ENCODE measurements at regions not wholly inside any gene's neighbourhood (a gene's known extent, or its start where the extent isn't known, plus 50 kb on each side); places are given as distances from the start of the nearest gene placed in this dataset.
"Not testable (repeated sequence)": the region's sequence is repeated elsewhere in the genome, so short reads cannot be mapped to it uniquely, and the experiment has no call there.

GRCh38 chr10:124245806-124246440 is 152.5 kb upstream of the CHST15 start:
- Mint-ChIP-seq H3K27ac (no peak overlapping the region), H3K4me3 (no peak overlapping the region), H3K27me3 (peaks cover 2% of the 10 kb centered on the region), H3K9me3 (peaks cover 0 to 6% (median 3%) of the 10 kb centered on the region in 3 donors), H3K4me1 (peaks cover 7 to 25% (median 10%) of the 10 kb centered on the region in 3 donors), H3K36me3 (no peaks in the 10 kb centered on the region)

- Mint-ChIP-seq H3K36me3 (no peaks in the 10 kb centered on the region), H3K9me3 (peaks cover 0 to 6% (median 3%) of the 10 kb centered on the region in 3 donors), H3K27ac (no peak overlapping the region), H3K27me3 (peaks cover 2% of the 10 kb centered on the region), H3K4me3 (no peak overlapping the region), H3K4me1 (peaks cover 2 to 18% (median 5%) of the 10 kb centered on the region in 3 donors)
Observed at GRCh38 chr10:124245191-124245590, 151.8 kb upstream of the CHST15 start.

GRCh38 chr10:124244256-124244877 is 151.0 kb upstream of the CHST15 start:
- Mint-ChIP-seq H3K4me1 (peaks cover 2 to 14% (median 5%) of the 10 kb centered on the region in 3 donors), H3K9me3 (peaks cover 0 to 6% (median 3%) of the 10 kb centered on the region in 3 donors), H3K27me3 (no peaks in the 10 kb centered on the region), H3K36me3 (no peaks in the 10 kb centered on the region), H3K27ac (no peak overlapping the region), H3K4me3 (peak overlapping the region in 1 of 4 donors; percentile 17)

DNA sequence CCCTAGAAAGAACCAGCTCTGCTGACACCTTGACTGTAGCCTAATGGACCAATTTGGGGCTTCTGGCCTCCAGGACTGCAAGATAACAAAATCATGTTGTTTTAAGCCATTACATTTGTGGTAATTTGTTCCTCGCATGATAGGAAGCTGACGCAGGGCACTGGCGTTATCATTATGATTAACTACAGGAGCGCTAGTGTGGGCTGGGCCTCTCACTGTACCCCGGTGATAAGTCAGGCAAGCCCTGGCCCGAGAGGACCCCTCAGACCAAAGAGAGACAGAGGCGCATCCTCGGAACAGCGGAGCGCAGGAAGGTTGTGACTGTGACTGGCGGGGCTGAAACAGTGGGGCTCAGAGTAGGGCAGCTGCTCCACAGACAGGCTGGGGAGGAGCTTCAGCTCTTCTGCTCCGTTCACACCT is 150.3 kb upstream of the CHST15 start:
- no peaks in the 10 kb centered on the region for H3K36me3 Mint-ChIP-seq
- no peak overlapping the region for H3K27ac Mint-ChIP-seq
- peaks cover 2 to 14% (median 3%) of the 10 kb centered on the region in 3 donors for H3K4me1 Mint-ChIP-seq
- no peaks in the 10 kb centered on the region for H3K27me3 Mint-ChIP-seq
- H3K9me3 Mint-ChIP-seq: peaks cover 0 to 6% (median 3%) of the 10 kb centered on the region in 3 donors
- H3K4me3 Mint-ChIP-seq: no peak overlapping the region

DNA sequence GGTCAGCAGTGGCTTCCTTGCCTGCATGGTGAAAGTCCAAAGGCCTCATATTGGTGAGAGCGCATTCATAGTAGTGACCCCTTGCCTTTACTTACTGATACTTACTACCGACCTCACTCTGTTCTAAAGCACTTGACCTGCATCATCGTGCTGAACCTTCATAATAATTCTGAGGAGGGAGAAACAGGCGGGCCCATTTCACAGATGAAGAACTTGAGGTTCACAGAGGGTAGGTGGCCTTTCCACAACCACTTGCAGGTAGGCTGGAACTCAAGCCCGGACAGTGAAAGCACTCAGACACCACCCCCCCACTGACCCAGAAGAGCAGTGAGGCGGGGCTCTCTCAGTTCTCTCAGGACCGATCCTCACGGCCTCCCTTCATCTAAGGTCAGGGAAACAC is 149.4 kb upstream of the CHST15 start:
- H3K9me3 Mint-ChIP-seq: peaks cover 0 to 6% (median 3%) of the 10 kb centered on the region in 3 donors
- H3K36me3 Mint-ChIP-seq: no peaks in the 10 kb centered on the region
- no peak overlapping the region for H3K4me3 Mint-ChIP-seq
- H3K27me3 Mint-ChIP-seq: no peaks in the 10 kb centered on the region
- H3K27ac Mint-ChIP-seq: no peak overlapping the region
- H3K4me1 Mint-ChIP-seq: peaks cover 2 to 17% (median 2%) of the 10 kb centered on the region in 3 donors

DNA sequence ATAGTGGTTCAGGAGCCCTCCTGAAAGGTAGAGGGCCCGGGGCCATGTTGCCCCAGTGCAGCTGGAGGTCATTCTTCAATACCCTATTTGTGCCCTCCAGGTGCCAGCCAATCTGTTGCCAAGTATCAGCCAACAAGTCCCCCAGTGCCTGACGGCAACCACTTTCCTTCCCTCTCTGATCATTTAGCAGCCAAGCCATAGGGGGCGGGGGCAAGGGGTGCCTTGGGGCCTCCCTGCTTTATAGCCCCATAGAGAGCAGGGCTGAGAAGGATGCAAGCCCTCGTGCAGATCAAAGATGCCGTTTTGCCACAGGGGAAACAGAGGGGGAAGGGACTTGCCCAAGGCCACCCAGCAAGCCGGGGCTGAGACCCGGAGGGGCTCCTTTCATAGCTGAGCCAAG is 149.0 kb upstream of the CHST15 start:
- H3K9me3 Mint-ChIP-seq: peaks cover 0 to 6% (median 3%) of the 10 kb centered on the region in 3 donors
- no peaks in the 10 kb centered on the region for H3K36me3 Mint-ChIP-seq
- H3K27ac Mint-ChIP-seq: peak overlapping the region in 1 of 3 donors; percentile 91
- peaks cover 3 to 15% (median 6%) of the 10 kb centered on the region in 3 donors for H3K4me1 Mint-ChIP-seq
- peak overlapping the region in 1 of 4 donors; percentile 49 for H3K4me3 Mint-ChIP-seq
- H3K27me3 Mint-ChIP-seq: no peaks in the 10 kb centered on the region

DNA sequence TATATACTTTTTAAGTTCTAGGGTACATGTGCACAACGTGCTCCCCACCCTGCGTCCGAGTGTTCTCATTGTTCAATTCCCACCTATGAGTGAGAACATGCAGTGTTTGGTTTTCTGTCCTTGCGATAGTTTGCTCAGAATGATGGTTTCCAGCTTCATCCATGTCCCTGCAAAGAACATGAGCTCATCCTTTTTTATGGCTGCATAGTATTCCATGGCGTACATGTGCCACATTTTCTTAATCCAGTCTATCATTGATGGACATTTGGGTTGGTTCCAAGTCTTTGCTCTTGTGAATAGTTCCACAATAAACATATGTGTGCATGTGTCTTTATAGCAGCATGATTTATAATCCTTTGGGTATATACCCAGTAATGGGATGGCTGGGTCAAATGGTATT is 148.1 kb upstream of the CHST15 start:
- H3K36me3 Mint-ChIP-seq, H3K4me3 Mint-ChIP-seq, H3K4me1 Mint-ChIP-seq, H3K9me3 Mint-ChIP-seq, H3K27me3 Mint-ChIP-seq: not testable (repeated sequence)
- peak overlapping the region in 1 of 3 donors; percentile 39 for H3K27ac Mint-ChIP-seq

DNA sequence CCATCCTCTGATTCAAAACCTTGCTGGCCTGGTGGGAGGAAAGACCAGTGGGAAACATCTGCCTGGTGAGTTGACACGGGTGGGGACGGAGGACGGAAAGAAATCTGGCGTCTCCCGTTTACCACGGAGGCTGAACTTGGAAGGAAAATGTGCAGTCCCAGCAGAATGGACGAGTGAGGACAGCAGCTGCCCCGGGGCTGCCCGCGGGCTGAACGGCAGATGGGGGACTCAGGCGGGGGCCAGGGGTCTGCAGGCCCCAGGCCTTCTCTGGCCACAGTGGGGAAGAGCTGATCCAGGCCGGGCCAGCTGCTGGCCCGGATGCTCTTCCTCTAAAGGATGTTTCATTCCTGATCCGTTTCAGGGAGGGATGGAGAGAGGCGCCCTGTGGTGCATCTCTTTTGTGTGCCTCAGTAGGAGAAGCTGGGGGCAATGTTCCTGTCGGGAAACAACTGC is 147.5 kb upstream of the CHST15 start:
- no peak overlapping the region for H3K4me3 Mint-ChIP-seq
- no peaks in the 10 kb centered on the region for H3K36me3 Mint-ChIP-seq
- peaks cover 2% of the 10 kb centered on the region for H3K27me3 Mint-ChIP-seq
- H3K27ac Mint-ChIP-seq: no peak overlapping the region
- H3K9me3 Mint-ChIP-seq: peaks cover 0 to 4% (median 3%) of the 10 kb centered on the region in 3 donors
- H3K4me1 Mint-ChIP-seq: peaks cover 3 to 10% (median 10%) of the 10 kb centered on the region in 3 donors

GRCh38 chr10:124239696-124240095 is 146.3 kb upstream of the CHST15 start:
- H3K27ac Mint-ChIP-seq: peak overlapping the region in 1 of 3 donors; percentile 20
- H3K9me3 Mint-ChIP-seq: peaks cover 0 to 4% (median 3%) of the 10 kb centered on the region in 3 donors
- H3K4me3 Mint-ChIP-seq: peak overlapping the region in 1 of 4 donors; percentile 81
- H3K36me3 Mint-ChIP-seq: no peaks in the 10 kb centered on the region
- H3K4me1 Mint-ChIP-seq: peaks cover 3 to 10% (median 4%) of the 10 kb centered on the region in 3 donors
- H3K27me3 Mint-ChIP-seq: peaks cover 2% of the 10 kb centered on the region

DNA sequence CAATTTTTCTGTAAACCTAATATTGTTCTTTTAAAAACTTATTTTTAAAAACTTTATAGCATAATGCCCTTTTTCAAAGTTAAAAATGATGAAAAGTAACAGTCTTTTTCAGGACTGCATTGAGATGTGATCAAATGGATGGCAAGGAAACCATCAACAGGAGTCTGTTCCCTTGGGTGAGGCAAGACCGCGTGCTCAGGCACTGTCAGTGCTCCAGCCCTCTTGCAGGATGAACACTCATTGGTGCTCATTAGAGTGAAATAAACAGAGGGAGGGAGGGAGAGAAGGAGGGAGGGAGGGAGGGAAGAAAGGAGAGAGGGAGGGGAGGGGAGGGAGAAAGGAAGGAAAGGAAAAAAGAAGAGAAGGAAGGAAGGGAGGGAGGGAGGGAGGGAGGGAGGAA is 145.7 kb upstream of the CHST15 start:
- no peak overlapping the region for H3K4me3 Mint-ChIP-seq
- H3K4me1 Mint-ChIP-seq: peaks cover 3 to 10% (median 3%) of the 10 kb centered on the region in 3 donors
- H3K36me3 Mint-ChIP-seq: no peaks in the 10 kb centered on the region
- no peak overlapping the region for H3K27ac Mint-ChIP-seq
- peaks cover 0 to 4% (median 3%) of the 10 kb centered on the region in 3 donors for H3K9me3 Mint-ChIP-seq
- H3K27me3 Mint-ChIP-seq: peaks cover 2% of the 10 kb centered on the region

GRCh38 chr10:124238367-124238766 is 145.0 kb upstream of the CHST15 start:
- Mint-ChIP-seq H3K4me3 (no peak overlapping the region), H3K27me3 (peaks cover 2% of the 10 kb centered on the region), H3K27ac (no peak overlapping the region), H3K9me3 (peaks cover 0 to 4% (median 3%) of the 10 kb centered on the region in 3 donors), H3K4me1 (peaks cover 3 to 10% (median 3%) of the 10 kb centered on the region in 3 donors), H3K36me3 (no peaks in the 10 kb centered on the region)

- H3K4me1 Mint-ChIP-seq: peaks cover 3 to 10% (median 3%) of the 10 kb centered on the region in 3 donors
- peaks cover 2% of the 10 kb centered on the region for H3K27me3 Mint-ChIP-seq
- no peaks in the 10 kb centered on the region for H3K36me3 Mint-ChIP-seq
- H3K4me3 Mint-ChIP-seq: no peak overlapping the region
- H3K27ac Mint-ChIP-seq: no peak overlapping the region
- H3K9me3 Mint-ChIP-seq: peaks cover 0 to 4% (median 3%) of the 10 kb centered on the region in 3 donors
Observed at GRCh38 chr10:124237282-124237961, 144.0 kb upstream of the CHST15 start.

GRCh38 chr10:124236816-124237215 is 143.4 kb upstream of the CHST15 start:
- H3K27me3 Mint-ChIP-seq: peaks cover 2% of the 10 kb centered on the region
- no peak overlapping the region for H3K4me3 Mint-ChIP-seq
- H3K4me1 Mint-ChIP-seq: peaks cover 3 to 10% (median 3%) of the 10 kb centered on the region in 3 donors

DNA sequence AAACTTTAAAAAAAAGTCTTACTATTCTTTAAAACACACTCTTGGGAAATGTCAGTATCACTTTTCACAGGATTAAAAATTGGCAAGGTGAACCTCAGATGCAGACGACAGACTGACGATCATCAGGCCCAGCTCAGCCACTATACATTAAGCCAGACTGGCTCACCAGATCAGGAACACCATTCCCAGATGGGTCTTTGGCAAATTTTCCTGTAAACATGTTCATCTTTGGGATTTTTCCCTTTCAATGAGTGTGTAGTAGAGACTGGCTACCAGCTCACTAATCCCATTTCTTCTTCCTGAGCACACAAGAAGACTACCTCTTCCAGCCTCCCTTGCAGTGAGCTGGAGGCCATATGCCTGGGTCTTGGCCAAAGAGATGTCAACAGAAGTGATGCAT is 142.7 kb upstream of the CHST15 start:
- Mint-ChIP-seq H3K27ac (no peak overlapping the region), H3K9me3 (peaks cover 0 to 4% (median 0%) of the 10 kb centered on the region in 3 donors), H3K4me3 (peak overlapping the region in 1 of 4 donors; percentile 34), H3K4me1 (peaks cover 3 to 11% (median 3%) of the 10 kb centered on the region in 3 donors), H3K36me3 (no peaks in the 10 kb centered on the region), H3K27me3 (peaks cover 2% of the 10 kb centered on the region)

More at GRCh38 chr10:124236816-124237215, 143.4 kb upstream of the CHST15 start:
- Mint-ChIP-seq H3K27ac (no peak overlapping the region), H3K36me3 (no peaks in the 10 kb centered on the region), H3K9me3 (peaks cover 0 to 4% (median 3%) of the 10 kb centered on the region in 3 donors)

DNA sequence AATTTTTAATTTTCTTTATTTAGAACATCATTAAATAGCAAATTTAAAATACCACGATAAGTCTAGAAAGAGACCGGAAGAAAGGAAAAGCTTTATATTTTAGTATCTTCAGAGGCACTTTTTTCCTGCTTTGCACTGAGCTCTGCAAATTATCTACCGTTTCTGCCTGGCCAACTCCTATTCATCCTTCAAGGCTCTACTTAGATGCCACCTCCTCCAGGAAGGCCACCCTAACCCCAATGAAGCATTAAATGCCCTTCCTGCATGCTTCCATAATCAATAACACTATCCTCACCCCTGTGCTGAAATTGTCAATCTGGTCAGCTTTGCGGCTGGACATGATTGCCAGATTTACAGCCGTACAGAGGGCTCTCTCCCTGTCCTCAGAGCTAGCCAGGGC is 141.8 kb upstream of the CHST15 start:
- Mint-ChIP-seq H3K4me1 (peaks cover 3 to 15% (median 5%) of the 10 kb centered on the region in 3 donors), H3K27ac (no peak overlapping the region), H3K27me3 (peaks cover 4% of the 10 kb centered on the region), H3K4me3 (no peak overlapping the region), H3K9me3 (peaks cover 0 to 4% (median 0%) of the 10 kb centered on the region in 3 donors), H3K36me3 (no peaks in the 10 kb centered on the region)
